GM21619 (cell line): ENCODE measurements at regions not wholly inside any gene's neighbourhood (a gene's known extent, or its start where the extent isn't known, plus 50 kb on each side); places are given as distances from the start of the nearest gene placed in this dataset.

ENCODE experiments used
- ATAC-seq: cut with Tn5 transposase; IDR thresholded peaks from one replicate; pipeline ENCODE4 v1.9.1; 2021; ENCODE audit not compliant: unreplicated experiment

GRCh38 chr1:83813576-83813975 is 185.4 kb downstream of the TTLL7 start:
- no peak for ATAC-seq

- no peak for ATAC-seq
These were observed 188.8 kb downstream of the TTLL7 start for GRCh38 chr1:83810144-83810543.

- ATAC-seq, result no peak
These were observed 190.4 kb downstream of the TTLL7 start for GRCh38 chr1:83808536-83808935.

- no peak for ATAC-seq
These were observed 191.1 kb downstream of the TTLL7 start for GRCh38 chr1:83807821-83808220.

GRCh38 chr1:83807231-83807630 is 191.7 kb downstream of the TTLL7 start:
- no peak for ATAC-seq

GRCh38 chr1:83805921-83806320 is 193.0 kb downstream of the TTLL7 start:
- no peak for ATAC-seq

- ATAC-seq, result no peak
These were observed 196.3 kb downstream of the TTLL7 start for GRCh38 chr1:83802460-83803152.

- ATAC-seq, result no peak
These were observed 196.9 kb downstream of the TTLL7 start for GRCh38 chr1:83802023-83802422.

- no peak for ATAC-seq
These were observed 198.9 kb downstream of the TTLL7 start for GRCh38 chr1:83800066-83800465.

- ATAC-seq, result no peak
These were observed 199.3 kb downstream of the TTLL7 start for GRCh38 chr1:83799594-83799993.

GRCh38 chr1:83798965-83799364 is 200.0 kb downstream of the TTLL7 start:
- ATAC-seq, result no peak

GRCh38 chr1:83796409-83796808 is 202.5 kb downstream of the TTLL7 start:
- no peak for ATAC-seq

- ATAC-seq, result peak; percentile 79
These were observed 204.5 kb downstream of the TTLL7 start for GRCh38 chr1:83794384-83794783.

GRCh38 chr1:83791821-83792437 is 207.0 kb downstream of the TTLL7 start:
- no peak for ATAC-seq

GRCh38 chr1:83790446-83790845 is 208.5 kb downstream of the TTLL7 start:
- ATAC-seq, result no peak

- ATAC-seq, result no peak
These were observed 211.5 kb downstream of the TTLL7 start for GRCh38 chr1:83787246-83787998.

- no peak for ATAC-seq
These were observed 217.3 kb downstream of the TTLL7 start for GRCh38 chr1:83781667-83782066.

- no peak for ATAC-seq
These were observed 219.4 kb downstream of the TTLL7 start for GRCh38 chr1:83779565-83779964.

GRCh38 chr1:83777758-83778101 is 221.2 kb downstream of the TTLL7 start:
- no peak for ATAC-seq

GRCh38 chr1:83776913-83777757 is 221.8 kb downstream of the TTLL7 start:
- ATAC-seq, result no peak

- ATAC-seq, result no peak
These were observed 222.8 kb downstream of the TTLL7 start for GRCh38 chr1:83775977-83776603.
